ENCODE measurements at regions not wholly inside any gene's neighbourhood (a gene's known extent, or its start where the extent isn't known, plus 50 kb on each side); places are given as distances from the start of the nearest gene placed in this dataset.
"Not testable (repeated sequence)": the region's sequence is repeated elsewhere in the genome, so short reads cannot be mapped to it uniquely, and the experiment has no call there.

- TF ChIP-seq CTCF (conservative IDR thresholded peaks at IDR 0.05; ENCODE audit: low read length) = no peak
- no peak for TF ChIP-seq EZH2phosphoT487 (IDR thresholded peaks at IDR 0.05; ENCODE audit: borderline replicate concordance, low read depth, low read length)
- CTCF ChIA-PET (ENCODE audit: unreplicated experiment) = no interaction called here
These were observed 65.7 kb upstream of the LYRM9 start for GRCh38 chr17:27958708-27959381.

GRCh38 chr17:27959382-27959709 lies 66.2 kb upstream of the LYRM9 start:
- H2AFZ ChIP-seq (ENCODE audit: low read length) = no peak overlapping the region
- no peaks in the 10 kb centered on the region for H4K20me1 ChIP-seq (ENCODE audit: insufficient read depth, low read length)
- BruUV-seq (replicated peaks) = no TSS peak
- H3K4me3 ChIP-seq (ENCODE audit: low read depth, low read length, poor library complexity, severe bottlenecking) = no peak overlapping the region
- CTCF ChIA-PET (ENCODE audit: unreplicated experiment) = no interaction called here
- no peak for DNase-seq (ENCODE audit: low spot score)
- H3K27ac ChIP-seq (ENCODE audit: low read depth, low read length, poor library complexity, severe bottlenecking) = no peak overlapping the region
- no peaks in the 10 kb centered on the region for H3K79me2 ChIP-seq (ENCODE audit: insufficient read depth, low read depth, low read length)
- POLR2A ChIA-PET = no interaction called here
- no peaks in the 10 kb centered on the region for H3K9me3 ChIP-seq (ENCODE audit: low read length)
- H3K9me2 ChIP-seq (ENCODE audit: insufficient read depth, low read length) = no peaks in the 10 kb centered on the region
- intact Hi-C loops (cut with micrococcal nuclease; ENCODE audit: unreplicated experiment) = no loop called here
- H3K36me3 ChIP-seq (ENCODE audit: insufficient read depth, low read length) = no peaks in the 10 kb centered on the region
- H3K4me2 ChIP-seq (ENCODE audit: low read length) = no peak overlapping the region
- H3K4me1 ChIP-seq (ENCODE audit: insufficient read depth, low read length, poor library complexity, severe bottlenecking) = no peaks in the 10 kb centered on the region
- TF ChIP-seq EZH2phosphoT487 (IDR thresholded peaks at IDR 0.05; ENCODE audit: borderline replicate concordance, low read depth, low read length) (no peak), CTCF (conservative IDR thresholded peaks at IDR 0.05; ENCODE audit: low read length) (no peak)

More at GRCh38 chr17:27958708-27959381, 65.7 kb upstream of the LYRM9 start:
- Histone ChIP-seq H2AFZ (ENCODE audit: low read length) (no peak overlapping the region), H4K20me1 (ENCODE audit: insufficient read depth, low read length) (no peaks in the 10 kb centered on the region), H3K9me3 (ENCODE audit: low read length) (no peaks in the 10 kb centered on the region), H3K9me2 (ENCODE audit: insufficient read depth, low read length) (no peaks in the 10 kb centered on the region), H3K36me3 (ENCODE audit: insufficient read depth, low read length) (no peaks in the 10 kb centered on the region), H3K4me1 (ENCODE audit: insufficient read depth, low read length, poor library complexity, severe bottlenecking) (no peaks in the 10 kb centered on the region), H3K79me2 (ENCODE audit: insufficient read depth, low read depth, low read length) (no peaks in the 10 kb centered on the region), H3K4me3 (ENCODE audit: low read depth, low read length, poor library complexity, severe bottlenecking) (no peak overlapping the region), H3K27ac (ENCODE audit: low read depth, low read length, poor library complexity, severe bottlenecking) (no peak overlapping the region), H3K4me2 (ENCODE audit: low read length) (no peak overlapping the region)
- BruUV-seq (replicated peaks) = no TSS peak
- POLR2A ChIA-PET = interaction anchor here (0.5 to 0.6 kb wide), 2 partner anchors 96 to 1367 kb away, joined by 3 read pairs; no protein-coding TSS in a partner anchor
- intact Hi-C loops (cut with micrococcal nuclease; ENCODE audit: unreplicated experiment) = no loop called here
- DNase-seq (ENCODE audit: low spot score) = no peak

- ChIA-PET CTCF (ENCODE audit: unreplicated experiment) (no interaction called here), POLR2A (no interaction called here)
- no peak overlapping the region for H2AFZ ChIP-seq (ENCODE audit: low read length)
- no peaks in the 10 kb centered on the region for H3K9me3 ChIP-seq (ENCODE audit: low read length)
- no peaks in the 10 kb centered on the region for H3K36me3 ChIP-seq (ENCODE audit: insufficient read depth, low read length)
- H3K4me2 ChIP-seq (ENCODE audit: low read length) = no peak overlapping the region
- H3K27ac ChIP-seq (ENCODE audit: low read depth, low read length, poor library complexity, severe bottlenecking) = no peak overlapping the region
- DNase-seq (ENCODE audit: low spot score) = no peak
- no peaks in the 10 kb centered on the region for H3K79me2 ChIP-seq (ENCODE audit: insufficient read depth, low read depth, low read length)
- BruUV-seq (replicated peaks) = no TSS peak
- intact Hi-C loops (cut with micrococcal nuclease; ENCODE audit: unreplicated experiment) = loop anchor here (10.0 kb wide), 1 partner anchor 294 kb away; no protein-coding TSS in a partner anchor
- H3K4me3 ChIP-seq (ENCODE audit: low read depth, low read length, poor library complexity, severe bottlenecking) = no peak overlapping the region
- H4K20me1 ChIP-seq (ENCODE audit: insufficient read depth, low read length) = no peaks in the 10 kb centered on the region
- no peak for TF ChIP-seq CTCF (conservative IDR thresholded peaks at IDR 0.05; ENCODE audit: low read length)
- no peak for TF ChIP-seq EZH2phosphoT487 (IDR thresholded peaks at IDR 0.05; ENCODE audit: borderline replicate concordance, low read depth, low read length)
- H3K4me1 ChIP-seq (ENCODE audit: insufficient read depth, low read length, poor library complexity, severe bottlenecking) = no peaks in the 10 kb centered on the region
- no peaks in the 10 kb centered on the region for H3K9me2 ChIP-seq (ENCODE audit: insufficient read depth, low read length)
These were observed 67.2 kb upstream of the LYRM9 start for GRCh38 chr17:27960183-27960849.

- CTCF ChIA-PET (ENCODE audit: unreplicated experiment); BruUV-seq (replicated peaks); H3K79me2 ChIP-seq (ENCODE audit: insufficient read depth, low read depth, low read length); H3K27ac ChIP-seq (ENCODE audit: low read depth, low read length, poor library complexity, severe bottlenecking); H3K36me3 ChIP-seq (ENCODE audit: insufficient read depth, low read length); DNase-seq (ENCODE audit: low spot score); H4K20me1 ChIP-seq (ENCODE audit: insufficient read depth, low read length); H3K4me2 ChIP-seq (ENCODE audit: low read length); H2AFZ ChIP-seq (ENCODE audit: low read length); H3K4me1 ChIP-seq (ENCODE audit: insufficient read depth, low read length, poor library complexity, severe bottlenecking); H3K9me2 ChIP-seq (ENCODE audit: insufficient read depth, low read length); H3K9me3 ChIP-seq (ENCODE audit: low read length); H3K4me3 ChIP-seq (ENCODE audit: low read depth, low read length, poor library complexity, severe bottlenecking); POLR2A ChIA-PET: not testable (repeated sequence)
- intact Hi-C loops (cut with micrococcal nuclease; ENCODE audit: unreplicated experiment) = loop anchor here (10.0 kb wide), 1 partner anchor 292 kb away; no protein-coding TSS in a partner anchor
These were observed 69.4 kb upstream of the LYRM9 start for GRCh38 chr17:27962581-27962980.

Measured in OCI-LY7 (cell line).